ENCODE measurements at regions not wholly inside any gene's neighbourhood (a gene's known extent, or its start where the extent isn't known, plus 50 kb on each side); places are given as distances from the start of the nearest gene placed in this dataset.

- DNase-seq: no peak
Observed at GRCh38 chr6:55678330-55679224, 99.6 kb upstream of the HMGCLL1 start.

GRCh38 chr6:55676736-55677135, 97.7 kb upstream of the HMGCLL1 start:
- WGBS, 2 donors: 84 to 87% methylated on average over 5 of the region's 5 CpGs

More at GRCh38 chr6:55678330-55679224, 99.6 kb upstream of the HMGCLL1 start:
- 55 to 56% methylated on average over 8 of the region's 8 CpGs for WGBS, 2 donors
- Histone ChIP-seq H3K36me3 (no peaks in the 10 kb centered on the region), H3K4me3 (no peak overlapping the region), H3K9me3 (no peaks in the 10 kb centered on the region), H3K27ac (no peak overlapping the region), H3K4me1 (no peaks in the 10 kb centered on the region), H3K27me3 (no peaks in the 10 kb centered on the region)
- TF ChIP-seq POLR2A (IDR thresholded peaks at IDR 0.05) (no peak), CTCF (IDR thresholded peaks at IDR 0.05) (no peak), POLR2AphosphoS5 (IDR thresholded peaks at IDR 0.05) (no peak), EP300 (IDR thresholded peaks at IDR 0.05) (no peak)
- no peak for ATAC-seq (ENCODE audit: low FRiP score in 2 of 2)

GRCh38 chr6:55675941-55676340, 96.9 kb upstream of the HMGCLL1 start:
- H3K9me3 ChIP-seq: no peaks in the 10 kb centered on the region
- H3K27ac ChIP-seq: no peak overlapping the region
- H3K27me3 ChIP-seq: no peaks in the 10 kb centered on the region
- H3K4me3 ChIP-seq: no peak overlapping the region
- DNase-seq (no peak), ATAC-seq (ENCODE audit: low FRiP score in 2 of 2) (no peak)
- TF ChIP-seq EP300 (IDR thresholded peaks at IDR 0.05) (no peak), CTCF (IDR thresholded peaks at IDR 0.05) (no peak), POLR2AphosphoS5 (IDR thresholded peaks at IDR 0.05) (no peak), POLR2A (IDR thresholded peaks at IDR 0.05) (no peak)
- no peaks in the 10 kb centered on the region for H3K4me1 ChIP-seq
- no peaks in the 10 kb centered on the region for H3K36me3 ChIP-seq

More at GRCh38 chr6:55676736-55677135, 97.7 kb upstream of the HMGCLL1 start:
- ATAC-seq (ENCODE audit: low FRiP score in 2 of 2) (no peak), DNase-seq (no peak)
- H3K9me3 ChIP-seq: no peaks in the 10 kb centered on the region
- no peak overlapping the region for H3K4me3 ChIP-seq
- no peaks in the 10 kb centered on the region for H3K27me3 ChIP-seq
- no peak overlapping the region for H3K27ac ChIP-seq
- H3K4me1 ChIP-seq: no peaks in the 10 kb centered on the region
- H3K36me3 ChIP-seq: no peaks in the 10 kb centered on the region
- TF ChIP-seq EP300 (IDR thresholded peaks at IDR 0.05) (no peak), CTCF (IDR thresholded peaks at IDR 0.05) (no peak), POLR2A (IDR thresholded peaks at IDR 0.05) (no peak), POLR2AphosphoS5 (IDR thresholded peaks at IDR 0.05) (no peak)

GRCh38 chr6:55674672-55675071, 95.7 kb upstream of the HMGCLL1 start:
- Histone ChIP-seq H3K4me3 (no peak overlapping the region), H3K27me3 (no peaks in the 10 kb centered on the region), H3K36me3 (no peaks in the 10 kb centered on the region), H3K27ac (no peak overlapping the region), H3K9me3 (no peaks in the 10 kb centered on the region), H3K4me1 (no peaks in the 10 kb centered on the region)
- DNase-seq (no peak), ATAC-seq (ENCODE audit: low FRiP score in 2 of 2) (no peak)
- TF ChIP-seq POLR2A (IDR thresholded peaks at IDR 0.05): no peak
- TF ChIP-seq CTCF (IDR thresholded peaks at IDR 0.05): no peak
- no peak for TF ChIP-seq POLR2AphosphoS5 (IDR thresholded peaks at IDR 0.05)
- TF ChIP-seq EP300 (IDR thresholded peaks at IDR 0.05): no peak
- 24 to 34% methylated on average over 1 of the region's 1 CpG for WGBS, 2 donors
